Muscle of back (tissue), 3 donors: ENCODE measurements at regions not wholly inside any gene's neighbourhood (a gene's known extent, or its start where the extent isn't known, plus 50 kb on each side); places are given as distances from the start of the nearest gene placed in this dataset.
"Not testable (repeated sequence)": the region's sequence is repeated elsewhere in the genome, so short reads cannot be mapped to it uniquely, and the experiment has no call there.

Source experiments
- DNase-seq, 3 donors: peaks; one replicate each; pipeline versions ENCODE4 v3.0.0 to v3.0.0-alpha.2; 2013

GRCh38 chr21:9788281-9788680 is 733.1 kb upstream of the TPTE start:
- not testable (repeated sequence) for DNase-seq

- not testable (repeated sequence) for DNase-seq
These were observed 731.0 kb upstream of the TPTE start for GRCh38 chr21:9790354-9790753.

GRCh38 chr21:9791453-9791852 is 729.9 kb upstream of the TPTE start:
- not testable (repeated sequence) for DNase-seq

GRCh38 chr21:9795291-9795690 is 726.1 kb upstream of the TPTE start:
- DNase-seq, result not testable (repeated sequence)

GRCh38 chr21:9796293-9796692 is 725.1 kb upstream of the TPTE start:
- not testable (repeated sequence) for DNase-seq

- DNase-seq, result not testable (repeated sequence)
These were observed 713.7 kb upstream of the TPTE start for GRCh38 chr21:9807675-9808074.

- not testable (repeated sequence) for DNase-seq
These were observed 710.0 kb upstream of the TPTE start for GRCh38 chr21:9811223-9812004.

- not testable (repeated sequence) for DNase-seq
These were observed 708.9 kb upstream of the TPTE start for GRCh38 chr21:9812507-9812906.

- not testable (repeated sequence) for DNase-seq
These were observed 707.2 kb upstream of the TPTE start for GRCh38 chr21:9813894-9814814.

GRCh38 chr21:9815181-9815789 is 706.1 kb upstream of the TPTE start:
- not testable (repeated sequence) for DNase-seq

GRCh38 chr21:9816734-9817334 is 704.5 kb upstream of the TPTE start:
- DNase-seq, result not testable (repeated sequence)

- DNase-seq, result not testable (repeated sequence)
These were observed 703.4 kb upstream of the TPTE start for GRCh38 chr21:9817841-9818441.

GRCh38 chr21:9819549-9820192 is 701.7 kb upstream of the TPTE start:
- not testable (repeated sequence) for DNase-seq

GRCh38 chr21:9820579-9820978 is 700.8 kb upstream of the TPTE start:
- DNase-seq, result not testable (repeated sequence)

GRCh38 chr21:9821472-9821871 is 699.9 kb upstream of the TPTE start:
- DNase-seq, result not testable (repeated sequence)

- DNase-seq, result not testable (repeated sequence)
These were observed 699.1 kb upstream of the TPTE start for GRCh38 chr21:9822093-9822820.

- DNase-seq, result not testable (repeated sequence)
These were observed 697.9 kb upstream of the TPTE start for GRCh38 chr21:9823197-9824157.

GRCh38 chr21:9830801-9831200 is 690.6 kb upstream of the TPTE start:
- not testable (repeated sequence) for DNase-seq

- not testable (repeated sequence) for DNase-seq
These were observed 688.6 kb upstream of the TPTE start for GRCh38 chr21:9832751-9833150.
